ENCODE measurements at regions not wholly inside any gene's neighbourhood (a gene's known extent, or its start where the extent isn't known, plus 50 kb on each side); places are given as distances from the start of the nearest gene placed in this dataset.

- TF ChIP-seq CTCF (IDR thresholded peaks at IDR 0.05) (no peak), POLR2A (IDR thresholded peaks at IDR 0.05) (no peak), POLR2AphosphoS5 (IDR thresholded peaks at IDR 0.05) (no peak)
These were observed 109.5 kb downstream of the SP3 start for GRCh38 chr2:173855661-173856060.

Data from prostate gland (tissue), 2 donors.